Ammon's horn (tissue), 1 donor: ENCODE measurements at regions not wholly inside any gene's neighbourhood (a gene's known extent, or its start where the extent isn't known, plus 50 kb on each side); places are given as distances from the start of the nearest gene placed in this dataset.
"Not testable (repeated sequence)": the region's sequence is repeated elsewhere in the genome, so short reads cannot be mapped to it uniquely, and the experiment has no call there.

ENCODE experiments used
- DNase-seq: peaks from one replicate; pipeline ENCODE4 v3.0.0-alpha.2; 2016; ENCODE audit warnings: low spot score

- DNase-seq, result no peak
These were observed 175.4 kb downstream of the ERMARD start for GRCh38 chr6:169926617-169927417.

GRCh38 chr6:169923468-169924464, 172.3 kb downstream of the ERMARD start:
- DNase-seq, result no peak

- no peak for DNase-seq
These were observed 170.7 kb downstream of the ERMARD start for GRCh38 chr6:169921853-169922824.

- DNase-seq, result no peak
These were observed 169.8 kb downstream of the ERMARD start for GRCh38 chr6:169921217-169921616.

- DNase-seq, result no peak
These were observed 169.1 kb downstream of the ERMARD start for GRCh38 chr6:169920359-169921020.

DNA sequence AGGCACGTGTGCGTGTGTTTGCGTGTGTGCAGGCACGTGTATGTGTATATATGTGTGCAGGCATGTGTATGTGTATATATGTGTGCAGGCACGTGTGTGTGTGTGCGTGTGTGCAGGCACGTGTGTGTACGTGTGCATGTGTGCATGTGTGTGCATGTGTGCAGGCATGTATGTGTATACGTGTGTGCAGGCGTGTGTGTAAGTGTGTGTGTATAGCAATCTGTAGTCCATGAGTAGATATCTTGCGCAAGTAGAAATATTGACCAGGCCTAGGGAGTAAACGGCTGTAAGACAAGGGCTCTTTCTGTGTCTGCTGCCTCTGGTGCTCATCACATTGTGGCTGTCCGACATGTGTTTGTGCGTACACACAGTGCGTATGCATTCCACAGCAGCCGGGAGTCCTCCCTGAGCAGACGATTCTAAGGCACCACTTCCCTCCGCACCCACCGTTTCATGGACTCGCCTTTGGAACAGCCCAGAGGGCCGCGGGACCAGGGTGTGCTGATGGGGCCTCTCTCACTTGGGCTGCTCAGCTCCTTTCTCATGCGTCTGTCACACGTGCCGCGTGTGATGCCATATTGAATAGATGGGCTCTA, 167.6 kb downstream of the ERMARD start:
- no peak for DNase-seq

DNA sequence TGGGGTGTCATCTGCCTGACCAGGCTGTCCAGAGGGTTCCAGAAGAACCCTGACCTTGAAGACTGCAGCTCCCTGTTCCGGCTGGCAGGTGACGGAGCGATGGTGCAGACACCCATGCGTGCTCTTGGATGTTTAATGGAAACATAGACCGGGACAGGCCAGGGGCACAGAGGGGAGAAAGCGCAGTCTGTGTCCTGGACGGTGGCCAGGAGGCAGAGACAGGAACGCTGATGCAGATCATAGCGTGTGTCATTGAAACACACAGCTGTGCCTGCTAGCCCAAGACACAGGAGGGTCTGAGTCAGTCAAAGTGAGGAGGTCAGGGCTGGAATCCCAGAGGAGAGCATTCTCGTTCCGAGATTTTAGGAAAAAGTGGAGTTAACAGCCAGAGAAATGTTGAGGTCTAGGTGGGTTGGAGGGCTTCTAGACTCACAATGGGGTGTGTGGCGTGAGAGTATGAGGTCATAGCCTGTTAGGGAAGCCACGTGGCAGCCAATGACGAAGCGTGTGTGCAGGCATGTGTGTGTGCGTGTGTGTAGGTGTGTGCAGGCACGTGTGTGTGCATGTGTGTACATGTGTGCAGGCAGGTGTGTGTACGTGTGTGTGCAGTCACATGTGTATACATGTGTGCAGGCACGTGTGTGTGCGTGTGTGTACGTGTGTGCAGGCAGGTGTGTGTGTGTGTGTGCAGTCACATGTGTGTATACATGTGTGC, 167.0 kb downstream of the ERMARD start:
- DNase-seq, result no peak

GRCh38 chr6:169917153-169917552, 165.7 kb downstream of the ERMARD start:
- DNase-seq, result no peak

DNA sequence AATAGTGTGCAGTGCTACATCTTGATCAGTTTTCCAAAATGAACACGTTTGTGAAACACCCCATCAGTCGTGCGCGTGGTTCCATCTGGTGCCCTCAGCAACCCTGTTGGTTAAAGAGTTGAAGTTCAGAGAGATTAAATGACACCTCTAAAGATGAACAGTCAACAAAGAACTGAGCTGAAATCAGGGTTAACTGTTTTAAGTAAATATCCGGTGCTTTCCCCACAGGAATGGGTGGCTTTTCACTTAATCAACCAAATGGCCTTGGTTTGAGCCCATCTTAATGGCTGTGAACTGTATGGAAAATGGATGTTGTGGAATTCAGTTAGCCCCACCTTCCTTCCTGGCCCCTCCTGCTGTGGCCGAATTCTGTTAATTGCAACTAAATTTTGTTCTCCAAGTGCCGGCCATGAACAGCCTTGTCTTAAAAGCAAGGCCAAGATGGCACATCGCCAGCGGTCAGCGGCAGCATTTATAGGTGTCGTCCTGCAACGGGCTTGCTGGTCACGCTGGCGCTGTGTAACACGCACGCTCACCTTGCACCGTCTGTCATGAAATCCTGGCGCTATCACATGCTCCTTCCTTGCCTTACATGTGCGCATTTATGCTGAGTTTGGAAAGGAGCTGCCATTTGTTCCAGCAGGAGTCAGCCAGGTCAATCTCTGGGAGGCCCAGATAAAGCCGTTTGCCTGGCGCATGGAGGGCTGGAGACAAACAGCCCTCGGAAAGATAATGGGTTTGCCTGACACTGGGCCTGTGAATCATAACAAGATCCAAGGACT, 164.5 kb downstream of the ERMARD start:
- no peak for DNase-seq

DNA sequence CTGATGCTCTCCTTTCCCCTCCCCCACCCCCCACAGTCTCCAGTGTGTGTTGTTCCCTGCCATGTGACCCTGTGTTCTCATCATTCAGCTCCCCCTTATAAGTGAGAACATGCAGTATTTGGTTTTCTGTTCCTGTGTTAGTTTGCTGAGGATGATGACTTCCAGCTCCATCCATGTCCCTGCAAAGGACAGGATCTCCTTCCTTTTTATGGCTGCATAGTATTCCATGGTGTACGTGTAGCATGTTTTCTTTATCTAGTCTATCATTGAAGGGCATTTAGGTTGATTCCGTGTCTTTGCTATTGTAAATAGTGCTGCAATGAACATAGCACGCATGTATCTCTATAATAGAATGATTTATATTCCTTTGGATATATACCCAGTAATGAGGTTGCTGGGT, 162.3 kb downstream of the ERMARD start:
- not testable (repeated sequence) for DNase-seq

DNA sequence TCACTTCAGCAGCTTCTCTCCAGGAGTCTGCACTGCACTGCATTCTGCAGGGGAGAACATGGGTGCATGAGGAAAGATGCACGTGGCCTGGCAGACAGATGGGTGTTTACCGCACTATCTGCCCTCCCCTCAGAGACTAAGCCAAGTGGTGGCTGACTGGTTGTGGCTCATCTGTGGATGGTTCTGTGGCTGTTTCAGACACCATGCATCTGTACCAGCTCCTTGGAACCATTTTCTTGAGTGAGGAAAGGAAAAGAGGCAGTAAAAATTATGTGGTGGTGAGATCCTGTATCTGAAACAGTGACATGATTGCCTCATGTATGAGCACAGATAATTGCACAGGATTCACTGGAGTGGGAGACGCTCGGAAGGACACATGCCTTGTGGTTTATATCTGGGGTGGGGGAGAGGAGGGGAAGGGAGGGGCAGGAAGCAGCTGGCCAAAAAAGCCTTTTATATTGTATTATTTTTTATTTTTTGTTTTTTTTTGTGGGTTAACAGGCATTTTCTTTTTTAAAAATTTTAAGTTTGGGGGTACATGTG, 161.7 kb downstream of the ERMARD start:
- no peak for DNase-seq

GRCh38 chr6:169912266-169913095, 161.1 kb downstream of the ERMARD start:
- DNase-seq, result no peak

DNA sequence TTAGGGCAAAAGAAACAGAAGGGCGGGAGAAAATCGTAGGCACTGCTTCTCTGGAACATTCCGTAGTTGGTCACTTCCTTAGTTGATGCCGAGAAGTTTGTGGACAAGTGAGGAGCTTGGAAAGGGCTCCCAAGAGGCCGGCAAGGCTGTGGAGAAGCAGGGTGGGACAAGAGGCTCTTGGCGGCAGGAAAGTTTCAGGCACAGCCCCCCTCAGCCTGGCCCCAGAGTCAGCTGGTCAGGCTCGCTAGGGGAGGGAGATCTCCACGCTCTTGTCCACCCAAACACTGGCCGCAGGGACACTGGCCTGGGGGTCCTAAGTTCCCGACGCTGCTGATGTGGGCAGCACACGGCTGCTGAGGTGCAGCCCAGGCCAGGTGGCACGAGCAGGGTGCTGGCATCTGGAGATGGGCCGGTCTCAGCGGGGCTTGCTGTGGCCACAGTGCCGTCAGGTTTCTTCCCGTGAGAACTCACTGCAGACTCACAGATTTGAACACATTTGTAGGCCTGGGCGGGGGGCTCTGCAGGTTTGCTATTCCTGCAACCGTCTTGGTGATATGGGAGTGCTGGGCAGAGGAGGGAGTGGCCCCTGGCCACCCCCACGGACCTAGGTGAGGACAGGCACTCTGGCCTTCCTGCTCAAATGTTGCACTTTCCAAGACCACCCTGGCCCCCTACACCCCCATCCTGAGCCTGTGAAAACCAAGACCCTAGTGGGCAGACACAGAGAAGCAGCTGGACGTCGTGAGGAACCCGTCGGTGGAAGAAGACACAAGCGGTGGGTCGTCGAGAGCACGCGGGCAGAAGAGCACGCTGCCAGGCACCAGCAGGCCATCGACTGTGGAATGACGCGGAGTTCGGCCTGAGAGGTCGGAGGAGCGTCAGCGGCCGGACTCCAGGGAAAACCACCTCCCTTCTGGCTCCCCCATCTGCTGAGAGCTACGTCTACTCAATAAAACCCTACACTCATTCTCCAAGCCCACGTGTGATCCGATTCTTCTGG, 160.1 kb downstream of the ERMARD start:
- no peak for DNase-seq

DNA sequence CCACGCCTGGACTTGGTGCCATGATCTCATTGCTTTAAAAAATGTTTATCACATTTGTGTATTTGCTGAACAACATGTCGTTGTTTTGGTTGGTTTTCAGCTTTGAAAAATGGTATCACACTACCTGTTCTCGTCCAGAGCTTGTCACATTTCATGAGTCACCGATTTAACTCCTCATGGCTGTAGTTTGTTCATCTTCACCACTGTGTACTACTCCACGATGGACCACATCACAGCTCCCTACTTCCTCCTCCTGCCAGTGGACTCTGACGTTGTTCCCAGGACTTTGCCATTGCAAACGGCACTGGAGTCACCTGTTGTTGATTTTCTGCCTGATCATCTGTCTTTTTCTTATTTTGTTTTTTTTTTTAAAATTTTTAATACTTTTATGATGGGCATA, 157.7 kb downstream of the ERMARD start:
- no peak for DNase-seq

DNA sequence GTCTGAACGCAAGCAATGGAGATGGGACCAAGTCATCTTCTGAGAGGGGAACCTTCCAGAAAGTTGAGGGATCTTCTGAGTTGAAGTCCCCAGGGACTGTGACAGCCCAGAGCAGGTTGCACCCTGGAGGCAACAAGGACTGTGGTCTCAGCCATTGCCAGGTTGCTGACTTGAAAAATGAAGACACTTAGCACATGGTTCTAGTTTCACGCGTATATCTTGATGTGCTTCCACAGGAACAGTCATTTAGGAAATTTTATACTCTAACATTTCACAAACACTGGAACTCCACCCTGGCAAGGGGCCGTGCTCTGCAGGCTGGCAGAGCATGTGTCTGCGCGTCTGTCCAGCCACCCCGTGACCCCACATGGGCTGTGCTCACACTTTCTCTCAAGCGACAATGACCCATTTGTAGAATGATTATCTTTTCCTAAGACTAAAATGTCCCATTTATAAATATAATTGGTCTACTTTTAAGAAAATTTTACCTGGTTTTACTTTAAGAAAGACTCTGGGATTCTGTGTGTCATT, 157.0 kb downstream of the ERMARD start:
- DNase-seq, result no peak

DNA sequence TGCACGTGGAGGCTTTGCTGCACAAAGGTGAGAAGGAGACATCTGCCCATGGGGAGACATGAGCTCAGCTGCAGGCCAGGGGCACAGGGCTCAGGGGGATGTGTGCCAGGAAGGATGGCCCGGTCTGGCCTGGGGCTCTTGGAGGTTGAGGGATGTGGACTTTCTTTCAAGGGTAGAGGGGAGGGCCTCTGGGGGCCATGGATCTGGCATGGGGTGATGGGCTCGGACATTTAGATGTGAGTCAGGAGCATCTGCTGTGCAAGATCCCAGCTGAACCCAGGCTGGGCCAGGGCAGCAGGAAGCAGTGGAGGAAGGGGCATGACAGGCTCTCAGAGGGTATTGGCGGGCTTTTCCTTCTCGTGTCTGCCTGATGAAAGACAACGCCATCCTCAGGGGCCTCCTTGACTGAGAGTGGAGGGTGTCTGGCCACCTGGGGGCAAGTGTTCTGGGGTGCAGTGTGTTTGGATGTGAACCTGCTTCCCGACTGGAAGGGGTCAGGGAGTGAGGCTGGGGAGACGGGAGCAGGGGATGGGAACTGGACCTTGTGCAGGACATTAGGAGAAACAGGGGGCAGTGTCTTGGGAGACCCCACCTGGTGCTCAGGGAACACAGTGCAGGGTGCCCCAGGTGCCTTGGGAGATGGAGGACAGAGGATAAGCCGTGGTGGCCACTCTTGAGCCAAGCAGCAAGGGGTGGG, 156.1 kb downstream of the ERMARD start:
- no peak for DNase-seq
